ENCODE measurements at regions not wholly inside any gene's neighbourhood (a gene's known extent, or its start where the extent isn't known, plus 50 kb on each side); places are given as distances from the start of the nearest gene placed in this dataset.

GRCh38 chr4:111707491-111707890, 437.8 kb upstream of the FAM241A start:
- H3K27ac Mint-ChIP-seq, result no peak overlapping the region
- H3K4me3 Mint-ChIP-seq, result no peak overlapping the region
- no peaks in the 10 kb centered on the region for H3K36me3 Mint-ChIP-seq
- no peak for DNase-seq (ENCODE audit: extremely low spot score, unreplicated experiment)
- peaks cover 3% of the 10 kb centered on the region for H3K27me3 Mint-ChIP-seq
- no peaks in the 10 kb centered on the region for H3K4me1 Mint-ChIP-seq (ENCODE audit: unreplicated experiment)
- H3K9me3 Mint-ChIP-seq, result no peaks in the 10 kb centered on the region
- TF ChIP-seq CTCF (conservative IDR thresholded peaks at IDR 0.05), result no peak

GRCh38 chr4:111712093-111712677, 433.1 kb upstream of the FAM241A start:
- Mint-ChIP-seq H3K4me1 (ENCODE audit: unreplicated experiment) (no peaks in the 10 kb centered on the region), H3K9me3 (no peaks in the 10 kb centered on the region), H3K27ac (no peak overlapping the region), H3K36me3 (no peaks in the 10 kb centered on the region), H3K4me3 (no peak overlapping the region), H3K27me3 (no peaks in the 10 kb centered on the region)
- no peak for DNase-seq (ENCODE audit: extremely low spot score, unreplicated experiment)
- no peak for TF ChIP-seq CTCF (conservative IDR thresholded peaks at IDR 0.05)

DNA sequence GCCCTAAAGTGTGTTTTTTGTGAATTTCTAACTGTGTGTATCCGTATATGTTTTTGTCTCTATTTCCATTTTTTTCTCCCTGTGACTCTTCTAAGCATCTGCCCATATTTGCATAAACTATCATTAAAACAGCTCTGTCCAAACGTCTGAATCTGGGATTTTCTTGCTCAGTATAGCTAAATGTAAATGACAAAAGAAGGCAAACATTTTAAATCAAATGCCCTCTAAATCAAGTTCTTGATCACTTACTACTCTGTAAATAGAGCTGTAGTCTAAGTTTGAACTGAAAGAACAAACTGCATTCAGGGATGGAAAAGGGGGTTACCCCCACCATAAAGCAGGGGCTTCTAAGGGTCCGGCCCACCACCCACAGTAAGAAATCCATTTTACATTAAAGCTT, 432.0 kb upstream of the FAM241A start:
- H3K4me1 Mint-ChIP-seq (ENCODE audit: unreplicated experiment), result no peaks in the 10 kb centered on the region
- TF ChIP-seq CTCF (conservative IDR thresholded peaks at IDR 0.05), result no peak
- no peaks in the 10 kb centered on the region for H3K27me3 Mint-ChIP-seq
- H3K9me3 Mint-ChIP-seq, result no peaks in the 10 kb centered on the region
- H3K36me3 Mint-ChIP-seq, result no peaks in the 10 kb centered on the region
- no peak overlapping the region for H3K27ac Mint-ChIP-seq
- DNase-seq (ENCODE audit: extremely low spot score, unreplicated experiment), result no peak
- no peak overlapping the region for H3K4me3 Mint-ChIP-seq

GRCh38 chr4:111717921-111718320, 427.3 kb upstream of the FAM241A start:
- H3K27ac Mint-ChIP-seq, result no peak overlapping the region
- no peaks in the 10 kb centered on the region for H3K9me3 Mint-ChIP-seq
- H3K27me3 Mint-ChIP-seq, result no peaks in the 10 kb centered on the region
- no peak overlapping the region for H3K4me3 Mint-ChIP-seq
- no peak for DNase-seq (ENCODE audit: extremely low spot score, unreplicated experiment)
- no peak for TF ChIP-seq CTCF (conservative IDR thresholded peaks at IDR 0.05)
- H3K4me1 Mint-ChIP-seq (ENCODE audit: unreplicated experiment), result peaks cover 7% of the 10 kb centered on the region
- no peaks in the 10 kb centered on the region for H3K36me3 Mint-ChIP-seq

GRCh38 chr4:111718763-111719559, 426.3 kb upstream of the FAM241A start:
- Mint-ChIP-seq H3K27ac (no peak overlapping the region), H3K4me3 (no peak overlapping the region), H3K36me3 (no peaks in the 10 kb centered on the region), H3K9me3 (no peaks in the 10 kb centered on the region), H3K4me1 (ENCODE audit: unreplicated experiment) (peaks cover 7% of the 10 kb centered on the region), H3K27me3 (no peaks in the 10 kb centered on the region)
- no peak for DNase-seq (ENCODE audit: extremely low spot score, unreplicated experiment)
- no peak for TF ChIP-seq CTCF (conservative IDR thresholded peaks at IDR 0.05)

Measured in type B pancreatic cell (in vitro differentiated cells).